ENCODE measurements at regions not wholly inside any gene's neighbourhood (a gene's known extent, or its start where the extent isn't known, plus 50 kb on each side); places are given as distances from the start of the nearest gene placed in this dataset.
A peak's percentile ranks its signal among the peaks of the same experiment; 100 is the strongest.

- ChIA-PET CTCF (interaction anchor here (2.2 kb wide), 1 partner anchor 40 kb away, joined by 9 read pairs; no protein-coding TSS in a partner anchor), POLR2A (no interaction called here)
- Histone ChIP-seq H3K4me3 (ENCODE audit: low read depth, low read length) (no peak overlapping the region), H3K9me3 (ENCODE audit: control insufficient read depth, insufficient read depth, low read depth, low read length) (no peaks in the 10 kb centered on the region), H3K4me1 (ENCODE audit: control insufficient read depth, insufficient read depth, low read length) (no peaks in the 10 kb centered on the region), H3K27ac (ENCODE audit: extremely low read depth, low read depth, low read length) (no peak overlapping the region), H3K36me3 (ENCODE audit: control insufficient read depth in 2 of 2, insufficient read depth in 1 of 2, low read length in 2 of 2) (no peaks in the 10 kb centered on the region)
- TF ChIP-seq KLF16 (tag by site-specific recombination; IDR thresholded peaks at IDR 0.05) (no peak), ZNF660 (tag by site-specific recombination; IDR thresholded peaks at IDR 0.05) (no peak), ZNF26 (tag by site-specific recombination; IDR thresholded peaks at IDR 0.05) (no peak), INSM2 (tag by site-specific recombination; IDR thresholded peaks at IDR 0.05) (no peak), REST (tag by site-specific recombination; IDR thresholded peaks at IDR 0.05) (peak; percentile 96), YY1 (tag by site-specific recombination; IDR thresholded peaks at IDR 0.05) (no peak), ZNF677 (tag by site-specific recombination; IDR thresholded peaks at IDR 0.05) (no peak)
Measured at GRCh38 chr20:62576815-62577489, 65.4 kb upstream of the SLCO4A1 start.

GRCh38 chr20:62577490-62577836, 64.8 kb upstream of the SLCO4A1 start:
- Histone ChIP-seq H3K4me3 (ENCODE audit: low read depth, low read length) (no peak overlapping the region), H3K4me1 (ENCODE audit: control insufficient read depth, insufficient read depth, low read length) (no peaks in the 10 kb centered on the region), H3K9me3 (ENCODE audit: control insufficient read depth, insufficient read depth, low read depth, low read length) (no peaks in the 10 kb centered on the region), H3K36me3 (ENCODE audit: control insufficient read depth in 2 of 2, insufficient read depth in 1 of 2, low read length in 2 of 2) (no peaks in the 10 kb centered on the region), H3K27ac (ENCODE audit: extremely low read depth, low read depth, low read length) (no peak overlapping the region)
- POLR2A ChIA-PET = no interaction called here
- TF ChIP-seq SCRT2 (tag by site-specific recombination; IDR thresholded peaks at IDR 0.05) (no peak), FEZF1 (tag by site-specific recombination; IDR thresholded peaks at IDR 0.05) (no peak), ZNF169 (tag by site-specific recombination; IDR thresholded peaks at IDR 0.05) (no peak), ZNF76 (tag by site-specific recombination; IDR thresholded peaks at IDR 0.05; ENCODE audit: borderline replicate concordance, low read depth) (no peak), REST (tag by site-specific recombination; IDR thresholded peaks at IDR 0.05) (no peak), ZBTB1 (tag by site-specific recombination; IDR thresholded peaks at IDR 0.05) (no peak), ZNF488 (tag by site-specific recombination; IDR thresholded peaks at IDR 0.05) (no peak), ZNF514 (tag by site-specific recombination; IDR thresholded peaks at IDR 0.05) (no peak), ZNF248 (tag by site-specific recombination; IDR thresholded peaks at IDR 0.05) (no peak), ZNF747 (tag by site-specific recombination; IDR thresholded peaks at IDR 0.05) (no peak), ZNF48 (tag by site-specific recombination; IDR thresholded peaks at IDR 0.05) (no peak), ZFP69B (tag by site-specific recombination; IDR thresholded peaks at IDR 0.05) (no peak), ZNF704 (tag by site-specific recombination; IDR thresholded peaks at IDR 0.05) (no peak), HOXA7 (CRISPR knock-in tag; IDR thresholded peaks at IDR 0.05; ENCODE audit: borderline replicate concordance) (no peak)
- CTCF ChIA-PET = interaction anchor here (1.2 to 2.2 kb wide), 2 partner anchors 40 to 72 kb away, joined by 3 to 9 read pairs; no protein-coding TSS in a partner anchor

Data from HEK293 (cell line).